ENCODE measurements at regions not wholly inside any gene's neighbourhood (a gene's known extent, or its start where the extent isn't known, plus 50 kb on each side); places are given as distances from the start of the nearest gene placed in this dataset.
"Not testable (repeated sequence)": the region's sequence is repeated elsewhere in the genome, so short reads cannot be mapped to it uniquely, and the experiment has no call there.

GRCh38 chr4:1556541-1557220 is 127.4 kb downstream of the FAM53A start:
- no peaks in the 10 kb centered on the region for H3K9me3 ChIP-seq (ENCODE audit: control insufficient read depth, insufficient read depth, low read length)
- no peaks in the 10 kb centered on the region for H3K36me3 ChIP-seq (ENCODE audit: control insufficient read depth, insufficient read depth, low read length)
- no peak overlapping the region for H3K27ac ChIP-seq (ENCODE audit: low read depth, low read length)
- no peaks in the 10 kb centered on the region for H3K4me1 ChIP-seq (ENCODE audit: control insufficient read depth, insufficient read depth, low read length)
- no peak overlapping the region for H3K9ac ChIP-seq (ENCODE audit: low read depth, low read length)
- no peaks in the 10 kb centered on the region for H3K27me3 ChIP-seq (ENCODE audit: control insufficient read depth, insufficient read depth, low read length)
- H3K4me3 ChIP-seq (ENCODE audit: low read depth, low read length), result no peak overlapping the region

- no peaks in the 10 kb centered on the region for H3K4me1 ChIP-seq (ENCODE audit: control insufficient read depth, insufficient read depth, low read length)
- H3K9me3 ChIP-seq (ENCODE audit: control insufficient read depth, insufficient read depth, low read length), result no peaks in the 10 kb centered on the region
- H3K36me3 ChIP-seq (ENCODE audit: control insufficient read depth, insufficient read depth, low read length), result no peaks in the 10 kb centered on the region
- H3K4me3 ChIP-seq (ENCODE audit: low read depth, low read length), result no peak overlapping the region
- H3K27ac ChIP-seq (ENCODE audit: low read depth, low read length), result no peak overlapping the region
- H3K27me3 ChIP-seq (ENCODE audit: control insufficient read depth, insufficient read depth, low read length), result no peaks in the 10 kb centered on the region
- no peak overlapping the region for H3K9ac ChIP-seq (ENCODE audit: low read depth, low read length)
Measured at GRCh38 chr4:1554876-1555265, 129.2 kb downstream of the FAM53A start.

GRCh38 chr4:1554246-1554875 is 129.8 kb downstream of the FAM53A start:
- H3K9ac ChIP-seq (ENCODE audit: low read depth, low read length), result no peak overlapping the region
- H3K4me3 ChIP-seq (ENCODE audit: low read depth, low read length), result no peak overlapping the region
- no peaks in the 10 kb centered on the region for H3K9me3 ChIP-seq (ENCODE audit: control insufficient read depth, insufficient read depth, low read length)
- no peak overlapping the region for H3K27ac ChIP-seq (ENCODE audit: low read depth, low read length)
- H3K27me3 ChIP-seq (ENCODE audit: control insufficient read depth, insufficient read depth, low read length), result no peaks in the 10 kb centered on the region
- no peaks in the 10 kb centered on the region for H3K4me1 ChIP-seq (ENCODE audit: control insufficient read depth, insufficient read depth, low read length)
- H3K36me3 ChIP-seq (ENCODE audit: control insufficient read depth, insufficient read depth, low read length), result no peaks in the 10 kb centered on the region

- Histone ChIP-seq H3K4me1 (ENCODE audit: control insufficient read depth, insufficient read depth, low read length) (no peaks in the 10 kb centered on the region), H3K27ac (ENCODE audit: low read depth, low read length) (no peak overlapping the region), H3K27me3 (ENCODE audit: control insufficient read depth, insufficient read depth, low read length) (no peaks in the 10 kb centered on the region), H3K9ac (ENCODE audit: low read depth, low read length) (no peak overlapping the region), H3K36me3 (ENCODE audit: control insufficient read depth, insufficient read depth, low read length) (no peaks in the 10 kb centered on the region), H3K4me3 (ENCODE audit: low read depth, low read length) (no peak overlapping the region), H3K9me3 (ENCODE audit: control insufficient read depth, insufficient read depth, low read length) (no peaks in the 10 kb centered on the region)
Measured at GRCh38 chr4:1553365-1553764, 130.7 kb downstream of the FAM53A start.

DNA sequence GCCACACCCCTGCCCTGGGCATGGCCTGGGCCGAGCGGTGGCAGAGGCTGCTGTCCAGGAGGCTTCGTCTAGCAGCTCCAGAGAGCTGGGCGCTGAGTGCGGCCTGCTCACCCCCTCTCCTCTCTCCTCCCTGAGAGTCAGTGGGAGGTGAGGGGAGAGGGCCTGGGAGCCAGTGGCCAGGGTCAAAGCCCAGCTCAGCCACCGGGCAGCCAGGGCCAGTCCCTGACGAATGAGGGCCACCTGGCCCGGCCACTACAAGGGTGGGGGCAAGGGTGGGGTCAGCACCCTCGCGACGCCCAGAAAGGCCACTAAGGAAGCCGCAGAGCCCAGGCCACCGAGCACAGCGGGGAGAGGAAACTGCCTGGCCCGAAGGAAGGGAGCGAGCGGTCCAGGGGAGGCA is 131.7 kb downstream of the FAM53A start:
- Histone ChIP-seq H3K36me3 (ENCODE audit: control insufficient read depth, insufficient read depth, low read length) (no peaks in the 10 kb centered on the region), H3K4me1 (ENCODE audit: control insufficient read depth, insufficient read depth, low read length) (no peaks in the 10 kb centered on the region), H3K4me3 (ENCODE audit: low read depth, low read length) (no peak overlapping the region), H3K9ac (ENCODE audit: low read depth, low read length) (no peak overlapping the region), H3K27ac (ENCODE audit: low read depth, low read length) (no peak overlapping the region), H3K27me3 (ENCODE audit: control insufficient read depth, insufficient read depth, low read length) (no peaks in the 10 kb centered on the region), H3K9me3 (ENCODE audit: control insufficient read depth, insufficient read depth, low read length) (no peaks in the 10 kb centered on the region)

- Histone ChIP-seq H3K9ac (ENCODE audit: low read depth, low read length) (no peak overlapping the region), H3K9me3 (ENCODE audit: control insufficient read depth, insufficient read depth, low read length) (no peaks in the 10 kb centered on the region), H3K4me3 (ENCODE audit: low read depth, low read length) (no peak overlapping the region), H3K27ac (ENCODE audit: low read depth, low read length) (no peak overlapping the region), H3K4me1 (ENCODE audit: control insufficient read depth, insufficient read depth, low read length) (no peaks in the 10 kb centered on the region), H3K36me3 (ENCODE audit: control insufficient read depth, insufficient read depth, low read length) (no peaks in the 10 kb centered on the region), H3K27me3 (ENCODE audit: control insufficient read depth, insufficient read depth, low read length) (no peaks in the 10 kb centered on the region)
Measured at GRCh38 chr4:1551211-1551610, 132.9 kb downstream of the FAM53A start.

- no peaks in the 10 kb centered on the region for H3K4me1 ChIP-seq (ENCODE audit: control insufficient read depth, insufficient read depth, low read length)
- H3K36me3 ChIP-seq (ENCODE audit: control insufficient read depth, insufficient read depth, low read length), result no peaks in the 10 kb centered on the region
- H3K4me3 ChIP-seq (ENCODE audit: low read depth, low read length), result no peak overlapping the region
- H3K27me3 ChIP-seq (ENCODE audit: control insufficient read depth, insufficient read depth, low read length), result no peaks in the 10 kb centered on the region
- H3K9ac ChIP-seq (ENCODE audit: low read depth, low read length), result no peak overlapping the region
- no peak overlapping the region for H3K27ac ChIP-seq (ENCODE audit: low read depth, low read length)
- no peaks in the 10 kb centered on the region for H3K9me3 ChIP-seq (ENCODE audit: control insufficient read depth, insufficient read depth, low read length)
Measured at GRCh38 chr4:1550122-1551070, 133.7 kb downstream of the FAM53A start.

DNA sequence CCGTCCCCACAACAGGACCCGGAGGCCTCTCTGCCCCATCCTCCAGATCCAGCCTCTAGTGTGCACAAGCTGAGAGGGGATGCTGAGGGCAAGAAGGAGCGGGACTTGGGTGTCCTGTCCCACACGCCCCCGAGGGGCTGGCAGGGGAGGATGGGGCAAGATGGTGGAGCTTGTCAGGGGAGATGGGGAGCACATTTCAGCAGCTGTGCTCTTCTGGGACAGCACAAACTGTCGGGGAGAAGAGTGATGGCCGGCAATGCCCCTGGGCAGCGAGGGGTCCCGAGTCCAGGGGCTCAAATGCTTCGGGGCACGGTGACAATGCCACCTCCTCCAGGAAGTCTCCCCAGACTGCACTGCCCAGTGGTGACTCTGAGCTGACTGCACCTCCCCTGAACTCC is 134.5 kb downstream of the FAM53A start:
- Histone ChIP-seq H3K4me1 (ENCODE audit: control insufficient read depth, insufficient read depth, low read length) (no peaks in the 10 kb centered on the region), H3K9me3 (ENCODE audit: control insufficient read depth, insufficient read depth, low read length) (no peaks in the 10 kb centered on the region), H3K36me3 (ENCODE audit: control insufficient read depth, insufficient read depth, low read length) (no peaks in the 10 kb centered on the region), H3K27ac (ENCODE audit: low read depth, low read length) (no peak overlapping the region), H3K4me3 (ENCODE audit: low read depth, low read length) (no peak overlapping the region), H3K9ac (ENCODE audit: low read depth, low read length) (no peak overlapping the region), H3K27me3 (ENCODE audit: control insufficient read depth, insufficient read depth, low read length) (no peaks in the 10 kb centered on the region)

GRCh38 chr4:1548827-1549637 is 135.1 kb downstream of the FAM53A start:
- H3K9me3 ChIP-seq (ENCODE audit: control insufficient read depth, insufficient read depth, low read length); H3K4me3 ChIP-seq (ENCODE audit: low read depth, low read length); H3K4me1 ChIP-seq (ENCODE audit: control insufficient read depth, insufficient read depth, low read length); H3K36me3 ChIP-seq (ENCODE audit: control insufficient read depth, insufficient read depth, low read length); H3K27ac ChIP-seq (ENCODE audit: low read depth, low read length); H3K9ac ChIP-seq (ENCODE audit: low read depth, low read length); H3K27me3 ChIP-seq (ENCODE audit: control insufficient read depth, insufficient read depth, low read length): not testable (repeated sequence)

DNA sequence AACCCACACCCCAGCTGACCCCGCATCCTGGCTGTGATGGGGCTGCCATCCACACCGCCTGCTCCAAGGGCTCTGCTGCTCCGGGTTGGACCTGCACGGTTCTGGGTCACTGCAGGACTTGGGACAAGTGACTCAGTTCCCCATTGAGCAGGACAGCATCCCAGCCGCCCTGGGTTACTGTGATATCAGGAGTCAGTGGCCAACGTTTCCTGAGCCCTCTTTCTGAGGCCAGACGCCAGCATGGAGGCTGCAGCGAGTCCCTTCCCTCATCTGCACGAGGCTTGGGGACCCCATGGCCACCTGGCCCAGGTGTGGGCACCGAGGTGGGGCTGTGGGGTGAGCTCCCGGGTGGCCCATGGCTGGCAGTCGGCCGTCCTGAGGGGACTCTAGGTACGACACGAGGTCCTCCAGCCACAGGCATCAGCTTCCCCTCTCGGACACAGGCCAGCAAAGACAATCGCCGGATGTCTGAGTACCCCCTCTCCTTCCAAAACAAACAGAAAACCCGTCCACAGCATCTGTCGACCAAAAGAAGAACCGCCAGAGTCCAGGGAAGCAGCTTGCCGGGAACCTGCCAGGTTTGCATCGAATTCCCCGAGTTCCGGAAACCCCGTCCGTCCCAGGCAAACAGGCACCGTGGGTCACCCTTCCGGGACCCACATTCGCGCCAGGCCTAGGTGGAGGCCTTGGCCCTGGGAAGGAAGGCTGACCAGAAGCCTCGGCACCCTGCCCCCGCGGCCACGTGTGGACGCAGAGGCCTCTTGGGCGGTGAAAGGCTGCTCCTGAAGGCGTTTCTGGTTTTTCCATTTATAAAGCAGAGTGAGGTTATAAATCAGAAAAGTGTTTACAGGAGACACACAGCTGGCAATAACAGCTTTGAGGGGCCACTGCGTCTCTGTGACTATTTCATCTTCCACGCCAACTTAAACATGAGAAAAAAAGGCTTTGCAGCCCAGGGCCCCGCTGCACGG is 136.0 kb downstream of the FAM53A start:
- H3K4me1 ChIP-seq (ENCODE audit: control insufficient read depth, insufficient read depth, low read length), result no peaks in the 10 kb centered on the region
- no peak overlapping the region for H3K4me3 ChIP-seq (ENCODE audit: low read depth, low read length)

More for the DNA sequence above, 136.0 kb downstream of the FAM53A start:
- no peak overlapping the region for H3K9ac ChIP-seq (ENCODE audit: low read depth, low read length)
- H3K27ac ChIP-seq (ENCODE audit: low read depth, low read length), result no peak overlapping the region
- no peaks in the 10 kb centered on the region for H3K9me3 ChIP-seq (ENCODE audit: control insufficient read depth, insufficient read depth, low read length)
- H3K27me3 ChIP-seq (ENCODE audit: control insufficient read depth, insufficient read depth, low read length), result no peaks in the 10 kb centered on the region
- H3K36me3 ChIP-seq (ENCODE audit: control insufficient read depth, insufficient read depth, low read length), result no peaks in the 10 kb centered on the region
